Activated CD4-positive, alpha-beta T cell treated with anti-CD3 and anti-CD28 coated beads, Interleukin-2, amount 50 U/mL, for 48 hours (primary cell): ENCODE measurements at regions not wholly inside any gene's neighbourhood (a gene's known extent, or its start where the extent isn't known, plus 50 kb on each side); places are given as distances from the start of the nearest gene placed in this dataset.

Source experiments
- DNase-seq, 2 experiments: peaks; one replicate each; pipeline ENCODE4 v3.0.0-alpha.2; 2020

- no peak for DNase-seq
These were observed 583.7 kb downstream of the KCNJ2 start for GRCh38 chr17:70752966-70753467.

GRCh38 chr17:70763018-70763417, 593.7 kb downstream of the KCNJ2 start:
- DNase-seq, result no peak

GRCh38 chr17:70767102-70767701, 597.9 kb downstream of the KCNJ2 start:
- DNase-seq, result no peak

GRCh38 chr17:70769956-70770355, 600.6 kb downstream of the KCNJ2 start:
- DNase-seq, result no peak

GRCh38 chr17:70771804-70772386, 602.6 kb downstream of the KCNJ2 start:
- DNase-seq, result no peak

GRCh38 chr17:70772761-70773160, 603.4 kb downstream of the KCNJ2 start:
- DNase-seq, result no peak

- no peak for DNase-seq
These were observed 603.9 kb downstream of the KCNJ2 start for GRCh38 chr17:70773258-70773657.

- no peak for DNase-seq
These were observed 605.2 kb downstream of the KCNJ2 start for GRCh38 chr17:70774339-70775117.

- no peak for DNase-seq
These were observed 606.3 kb downstream of the KCNJ2 start for GRCh38 chr17:70775679-70776078.

GRCh38 chr17:70776441-70776840, 607.1 kb downstream of the KCNJ2 start:
- DNase-seq, result no peak

- DNase-seq, result no peak
These were observed 610.7 kb downstream of the KCNJ2 start for GRCh38 chr17:70780031-70780430.

- DNase-seq, result no peak
These were observed 616.7 kb downstream of the KCNJ2 start for GRCh38 chr17:70786081-70786480.

- DNase-seq, result no peak
These were observed 618.5 kb downstream of the KCNJ2 start for GRCh38 chr17:70787721-70788300.

- no peak for DNase-seq
These were observed 622.6 kb downstream of the KCNJ2 start for GRCh38 chr17:70791748-70792443.

GRCh38 chr17:70794738-70795137, 625.4 kb downstream of the KCNJ2 start:
- DNase-seq, result no peak

- no peak for DNase-seq
These were observed 626.3 kb downstream of the KCNJ2 start for GRCh38 chr17:70795620-70796019.

GRCh38 chr17:70796757-70797156, 627.4 kb downstream of the KCNJ2 start:
- no peak for DNase-seq

GRCh38 chr17:70797166-70797565, 627.8 kb downstream of the KCNJ2 start:
- DNase-seq, result no peak

GRCh38 chr17:70804161-70804560, 634.8 kb downstream of the KCNJ2 start:
- no peak for DNase-seq

- DNase-seq, result no peak
These were observed 639.3 kb downstream of the KCNJ2 start for GRCh38 chr17:70808596-70808995.

GRCh38 chr17:70810609-70811008, 641.3 kb downstream of the KCNJ2 start:
- no peak for DNase-seq

GRCh38 chr17:70813355-70813930, 644.1 kb downstream of the KCNJ2 start:
- no peak for DNase-seq

GRCh38 chr17:70819183-70819582, 649.9 kb downstream of the KCNJ2 start:
- no peak for DNase-seq
